ENCODE measurements at regions not wholly inside any gene's neighbourhood (a gene's known extent, or its start where the extent isn't known, plus 50 kb on each side); places are given as distances from the start of the nearest gene placed in this dataset.

GRCh38 chr10:91167406-91167805 lies 53.1 kb upstream of the PCGF5 start:
- no peak overlapping the region for H3K27ac ChIP-seq
- DNase-seq (ENCODE audit: low read depth, low spot score), result no peak

- no peak overlapping the region for H3K27ac ChIP-seq
- DNase-seq (ENCODE audit: low read depth, low spot score), result no peak
These were observed 50.0 kb upstream of the PCGF5 start for GRCh38 chr10:91170418-91170817.

Measured in epithelial cell of prostate (primary cell).